ENCODE measurements at regions not wholly inside any gene's neighbourhood (a gene's known extent, or its start where the extent isn't known, plus 50 kb on each side); places are given as distances from the start of the nearest gene placed in this dataset.
"Not testable (repeated sequence)": the region's sequence is repeated elsewhere in the genome, so short reads cannot be mapped to it uniquely, and the experiment has no call there.

- no peak for DNase-seq
Observed at GRCh38 chr5:143957455-143957854, 145.5 kb downstream of the HMHB1 start.

GRCh38 chr5:143962201-143962600, 150.2 kb downstream of the HMHB1 start:
- no peak for DNase-seq

GRCh38 chr5:143964919-143965318, 153.0 kb downstream of the HMHB1 start:
- peak; percentile 45 for DNase-seq

- DNase-seq: no peak
Observed at GRCh38 chr5:143966280-143966679, 154.3 kb downstream of the HMHB1 start.

- peak; percentile 75 for DNase-seq
Observed at GRCh38 chr5:143968071-143968878, 156.3 kb downstream of the HMHB1 start.

- DNase-seq: no peak
Observed at GRCh38 chr5:143970159-143970558, 158.2 kb downstream of the HMHB1 start.

GRCh38 chr5:143972068-143972467, 160.1 kb downstream of the HMHB1 start:
- no peak for DNase-seq

GRCh38 chr5:143976055-143976454, 164.1 kb downstream of the HMHB1 start:
- DNase-seq: no peak

GRCh38 chr5:143977891-143978461, 166.0 kb downstream of the HMHB1 start:
- peak; percentile 47 for DNase-seq

- no peak for DNase-seq
Observed at GRCh38 chr5:143979044-143979690, 167.2 kb downstream of the HMHB1 start.

- no peak for DNase-seq
Observed at GRCh38 chr5:143980506-143980905, 168.5 kb downstream of the HMHB1 start.

GRCh38 chr5:143982957-143983356, 171.0 kb downstream of the HMHB1 start:
- DNase-seq: not testable (repeated sequence)

- DNase-seq: peak; percentile 61
Observed at GRCh38 chr5:143985832-143986515, 174.0 kb downstream of the HMHB1 start.

- DNase-seq: peak; percentile 69
Observed at GRCh38 chr5:143986516-143987212, 174.7 kb downstream of the HMHB1 start.

GRCh38 chr5:143987264-143987663, 175.3 kb downstream of the HMHB1 start:
- DNase-seq: no peak

- peak; percentile 17 for DNase-seq
Observed at GRCh38 chr5:143987751-143988560, 176.0 kb downstream of the HMHB1 start.

GRCh38 chr5:143992496-143992895, 178.0 kb downstream of the YIPF5 start:
- no peak for DNase-seq

- DNase-seq: peak; percentile 74
Observed at GRCh38 chr5:144002876-144003275, 167.6 kb downstream of the YIPF5 start.

GRCh38 chr5:144003636-144004035, 166.8 kb downstream of the YIPF5 start:
- no peak for DNase-seq

- no peak for DNase-seq
Observed at GRCh38 chr5:144004146-144004545, 166.3 kb downstream of the YIPF5 start.

- DNase-seq: no peak
Observed at GRCh38 chr5:144004751-144005150, 165.7 kb downstream of the YIPF5 start.

GRCh38 chr5:144009116-144009515, 161.3 kb downstream of the YIPF5 start:
- no peak for DNase-seq
